NCI-H2081 treated with DMSO at 0.1 percent for 48 hours (cell line): ENCODE measurements at regions not wholly inside any gene's neighbourhood (a gene's known extent, or its start where the extent isn't known, plus 50 kb on each side); places are given as distances from the start of the nearest gene placed in this dataset.
"Not testable (repeated sequence)": the region's sequence is repeated elsewhere in the genome, so short reads cannot be mapped to it uniquely, and the experiment has no call there.

Experiments
- DNase-seq: peaks from one replicate; lab custom pipeline; 2025; lab: John Stamatoyannopoulos, UW

- no peak for DNase-seq
Observed at GRCh38 chr1:55536545-55536865, 321.3 kb upstream of the USP24 start.

- DNase-seq = no peak
Observed at GRCh38 chr1:55535724-55536544, 320.8 kb upstream of the USP24 start.

GRCh38 chr1:55534565-55535121 is 319.5 kb upstream of the USP24 start:
- DNase-seq = no peak

- no peak for DNase-seq
Observed at GRCh38 chr1:55531644-55532043, 316.5 kb upstream of the USP24 start.

GRCh38 chr1:55530749-55531478 is 315.8 kb upstream of the USP24 start:
- no peak for DNase-seq

- no peak for DNase-seq
Observed at GRCh38 chr1:55529017-55529416, 313.9 kb upstream of the USP24 start.

GRCh38 chr1:55527831-55528230 is 312.7 kb upstream of the USP24 start:
- no peak for DNase-seq

GRCh38 chr1:55526716-55527115 is 311.6 kb upstream of the USP24 start:
- DNase-seq = no peak

GRCh38 chr1:55524006-55524405 is 308.8 kb upstream of the USP24 start:
- no peak for DNase-seq

GRCh38 chr1:55522982-55523381 is 307.8 kb upstream of the USP24 start:
- no peak for DNase-seq

- no peak for DNase-seq
Observed at GRCh38 chr1:55522353-55522903, 307.3 kb upstream of the USP24 start.

- no peak for DNase-seq
Observed at GRCh38 chr1:55520861-55521260, 305.7 kb upstream of the USP24 start.

GRCh38 chr1:55519937-55520683 is 304.9 kb upstream of the USP24 start:
- DNase-seq = no peak

- no peak for DNase-seq
Observed at GRCh38 chr1:55519276-55519675, 304.1 kb upstream of the USP24 start.

- no peak for DNase-seq
Observed at GRCh38 chr1:55517036-55517435, 301.9 kb upstream of the USP24 start.

- not testable (repeated sequence) for DNase-seq
Observed at GRCh38 chr1:55514571-55514970, 299.4 kb upstream of the USP24 start.

GRCh38 chr1:55512466-55512865 is 297.3 kb upstream of the USP24 start:
- DNase-seq = no peak

- no peak for DNase-seq
Observed at GRCh38 chr1:55507578-55507931, 292.4 kb upstream of the USP24 start.

GRCh38 chr1:55506740-55507577 is 291.8 kb upstream of the USP24 start:
- no peak for DNase-seq

GRCh38 chr1:55505326-55505725 is 290.2 kb upstream of the USP24 start:
- DNase-seq = no peak

GRCh38 chr1:55504306-55504731 is 289.2 kb upstream of the USP24 start:
- no peak for DNase-seq
